ENCODE measurements at regions not wholly inside any gene's neighbourhood (a gene's known extent, or its start where the extent isn't known, plus 50 kb on each side); places are given as distances from the start of the nearest gene placed in this dataset.

DNA sequence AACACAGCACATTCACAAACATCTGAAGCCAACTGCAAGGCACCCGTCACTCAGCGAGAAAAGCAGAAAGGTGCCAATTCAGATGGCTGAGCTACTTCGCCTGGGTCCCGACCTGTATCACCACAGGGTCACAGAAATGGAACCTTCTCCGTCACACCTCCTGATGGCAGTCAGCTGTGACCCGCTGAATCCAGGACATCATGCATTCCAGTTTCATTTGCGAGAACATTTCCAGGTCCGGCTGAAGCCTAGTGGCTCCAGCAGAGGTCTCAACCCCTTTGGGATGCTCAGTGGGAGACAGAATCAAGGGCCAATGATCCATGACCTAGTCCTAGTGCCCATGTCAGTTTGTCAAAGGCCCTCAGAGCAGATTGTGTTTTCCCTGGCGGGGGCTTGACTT lies 193.6 kb upstream of the KLF14 start:
- TF ChIP-seq POLR2A (IDR thresholded peaks at IDR 0.05): peak in 1 of 2 donors; percentile 53
- TF ChIP-seq, protein P1, sequence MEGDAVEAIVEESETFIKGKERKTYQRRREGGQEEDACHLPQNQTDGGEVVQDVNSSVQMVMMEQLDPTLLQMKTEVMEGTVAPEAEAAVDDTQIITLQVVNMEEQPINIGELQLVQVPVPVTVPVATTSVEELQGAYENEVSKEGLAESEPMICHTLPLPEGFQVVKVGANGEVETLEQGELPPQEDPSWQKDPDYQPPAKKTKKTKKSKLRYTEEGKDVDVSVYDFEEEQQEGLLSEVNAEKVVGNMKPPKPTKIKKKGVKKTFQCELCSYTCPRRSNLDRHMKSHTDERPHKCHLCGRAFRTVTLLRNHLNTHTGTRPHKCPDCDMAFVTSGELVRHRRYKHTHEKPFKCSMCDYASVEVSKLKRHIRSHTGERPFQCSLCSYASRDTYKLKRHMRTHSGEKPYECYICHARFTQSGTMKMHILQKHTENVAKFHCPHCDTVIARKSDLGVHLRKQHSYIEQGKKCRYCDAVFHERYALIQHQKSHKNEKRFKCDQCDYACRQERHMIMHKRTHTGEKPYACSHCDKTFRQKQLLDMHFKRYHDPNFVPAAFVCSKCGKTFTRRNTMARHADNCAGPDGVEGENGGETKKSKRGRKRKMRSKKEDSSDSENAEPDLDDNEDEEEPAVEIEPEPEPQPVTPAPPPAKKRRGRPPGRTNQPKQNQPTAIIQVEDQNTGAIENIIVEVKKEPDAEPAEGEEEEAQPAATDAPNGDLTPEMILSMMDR (IDR thresholded peaks at IDR 0.05): no peak
